A549 (cell line): ENCODE measurements at regions not wholly inside any gene's neighbourhood (a gene's known extent, or its start where the extent isn't known, plus 50 kb on each side); places are given as distances from the start of the nearest gene placed in this dataset.

Experiments
- CTCF ChIP-seq: fragments of >200 bp; sonication (Bioruptor Twin); formaldehyde crosslinking; IDR thresholded peaks from 3 replicates; pipeline ENCODE4 v1.5.1; 2016
- EP300 ChIP-seq, 2 experiments: fragments of >200 bp; sonication (Bioruptor Twin); formaldehyde crosslinking; IDR thresholded peaks; 2 replicates in 1 of 2; 3 replicates in 1 of 2; pipeline ENCODE4 v1.6.1; 2016 to 2017
- ESRRA ChIP-seq: fragments of 150-350 bp; IDR thresholded peaks from 2 replicates; pipeline ENCODE4 v1.6.1; 2014; ENCODE audit warnings: mild to moderate bottlenecking, low read length, borderline replicate concordance
- MAZ ChIP-seq: fragments of 150-350 bp; IDR thresholded peaks from 2 replicates; pipeline ENCODE4 v1.6.1; 2014; ENCODE audit warnings: antibody characterized with exemption, low read depth, low read length, borderline replicate concordance
- MYC ChIP-seq: IDR thresholded peaks from 2 replicates; pipeline ENCODE4 v1.6.1; 2012; ENCODE audit warnings: mild to moderate bottlenecking, inconsistent platforms, low read length, improper control_type of control experiment, borderline replicate concordance
- PHF8 ChIP-seq: fragments of 200-600 bp; sonication (generic); IDR thresholded peaks from 2 replicates; pipeline ENCODE4 v1.6.1; 2016; ENCODE audit warnings: low read depth, mild to moderate bottlenecking, antibody characterized with exemption, moderate library complexity, borderline replicate concordance
- POLR2A ChIP-seq: IDR thresholded peaks from 2 replicates; pipeline ENCODE4 v1.6.1; 2012; ENCODE audit warnings: mild to moderate bottlenecking, low read length
- RAD21 ChIP-seq, 2 experiments: fragments of >200 bp in 1 of 2; sonication (Bioruptor Twin) in 1 of 2; formaldehyde crosslinking in 1 of 2; IDR thresholded peaks in 1 of 2; conservative IDR thresholded peaks in 1 of 2; 2 replicates in 1 of 2; 3 replicates in 1 of 2; pipeline ENCODE4 v1.6.1; 2012 to 2018; ENCODE audit warnings: inconsistent platforms in 1 of 2
- TF ChIP-seq, protein P1 (sequence below): fragments of 200-600 bp; sonication (generic); IDR thresholded peaks from 2 replicates; pipeline ENCODE4 v1.6.1; 2016; ENCODE audit warnings: antibody characterized with exemption, mild to moderate bottlenecking, moderate library complexity
- TF ChIP-seq, protein P2 (sequence below): fragments of 450-650 bp; IDR thresholded peaks from 2 replicates; pipeline ENCODE4 v1.6.1; 2014; ENCODE audit warnings: antibody characterized with exemption
- TF ChIP-seq, protein P3 (sequence below): fragments of 150-350 bp; IDR thresholded peaks from 2 replicates; pipeline ENCODE4 v1.6.1; 2014; ENCODE audit warnings: low read depth, mild to moderate bottlenecking, low read length

GRCh38 chr5:6274846-6275543, 103.4 kb downstream of the MED10 start:
- TF ChIP-seq PHF8 (no peak), CTCF (no peak), MAZ (no peak), POLR2A (no peak), MYC (no peak), RAD21 (conservative IDR thresholded peaks at IDR 0.05 in 1 of 2, IDR thresholded peaks at IDR 0.05 in 1 of 2) (no peak), EP300 (IDR thresholded peaks at IDR 0.05) (no peak), ESRRA (no peak)
- TF ChIP-seq, protein P1, sequence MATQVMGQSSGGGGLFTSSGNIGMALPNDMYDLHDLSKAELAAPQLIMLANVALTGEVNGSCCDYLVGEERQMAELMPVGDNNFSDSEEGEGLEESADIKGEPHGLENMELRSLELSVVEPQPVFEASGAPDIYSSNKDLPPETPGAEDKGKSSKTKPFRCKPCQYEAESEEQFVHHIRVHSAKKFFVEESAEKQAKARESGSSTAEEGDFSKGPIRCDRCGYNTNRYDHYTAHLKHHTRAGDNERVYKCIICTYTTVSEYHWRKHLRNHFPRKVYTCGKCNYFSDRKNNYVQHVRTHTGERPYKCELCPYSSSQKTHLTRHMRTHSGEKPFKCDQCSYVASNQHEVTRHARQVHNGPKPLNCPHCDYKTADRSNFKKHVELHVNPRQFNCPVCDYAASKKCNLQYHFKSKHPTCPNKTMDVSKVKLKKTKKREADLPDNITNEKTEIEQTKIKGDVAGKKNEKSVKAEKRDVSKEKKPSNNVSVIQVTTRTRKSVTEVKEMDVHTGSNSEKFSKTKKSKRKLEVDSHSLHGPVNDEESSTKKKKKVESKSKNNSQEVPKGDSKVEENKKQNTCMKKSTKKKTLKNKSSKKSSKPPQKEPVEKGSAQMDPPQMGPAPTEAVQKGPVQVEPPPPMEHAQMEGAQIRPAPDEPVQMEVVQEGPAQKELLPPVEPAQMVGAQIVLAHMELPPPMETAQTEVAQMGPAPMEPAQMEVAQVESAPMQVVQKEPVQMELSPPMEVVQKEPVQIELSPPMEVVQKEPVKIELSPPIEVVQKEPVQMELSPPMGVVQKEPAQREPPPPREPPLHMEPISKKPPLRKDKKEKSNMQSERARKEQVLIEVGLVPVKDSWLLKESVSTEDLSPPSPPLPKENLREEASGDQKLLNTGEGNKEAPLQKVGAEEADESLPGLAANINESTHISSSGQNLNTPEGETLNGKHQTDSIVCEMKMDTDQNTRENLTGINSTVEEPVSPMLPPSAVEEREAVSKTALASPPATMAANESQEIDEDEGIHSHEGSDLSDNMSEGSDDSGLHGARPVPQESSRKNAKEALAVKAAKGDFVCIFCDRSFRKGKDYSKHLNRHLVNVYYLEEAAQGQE = no peak
- TF ChIP-seq, protein P2, sequence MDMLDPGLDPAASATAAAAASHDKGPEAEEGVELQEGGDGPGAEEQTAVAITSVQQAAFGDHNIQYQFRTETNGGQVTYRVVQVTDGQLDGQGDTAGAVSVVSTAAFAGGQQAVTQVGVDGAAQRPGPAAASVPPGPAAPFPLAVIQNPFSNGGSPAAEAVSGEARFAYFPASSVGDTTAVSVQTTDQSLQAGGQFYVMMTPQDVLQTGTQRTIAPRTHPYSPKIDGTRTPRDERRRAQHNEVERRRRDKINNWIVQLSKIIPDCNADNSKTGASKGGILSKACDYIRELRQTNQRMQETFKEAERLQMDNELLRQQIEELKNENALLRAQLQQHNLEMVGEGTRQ = no peak
- TF ChIP-seq, protein P3, sequence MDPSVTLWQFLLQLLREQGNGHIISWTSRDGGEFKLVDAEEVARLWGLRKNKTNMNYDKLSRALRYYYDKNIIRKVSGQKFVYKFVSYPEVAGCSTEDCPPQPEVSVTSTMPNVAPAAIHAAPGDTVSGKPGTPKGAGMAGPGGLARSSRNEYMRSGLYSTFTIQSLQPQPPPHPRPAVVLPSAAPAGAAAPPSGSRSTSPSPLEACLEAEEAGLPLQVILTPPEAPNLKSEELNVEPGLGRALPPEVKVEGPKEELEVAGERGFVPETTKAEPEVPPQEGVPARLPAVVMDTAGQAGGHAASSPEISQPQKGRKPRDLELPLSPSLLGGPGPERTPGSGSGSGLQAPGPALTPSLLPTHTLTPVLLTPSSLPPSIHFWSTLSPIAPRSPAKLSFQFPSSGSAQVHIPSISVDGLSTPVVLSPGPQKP = no peak
